Fibroblast of skin of left biceps (primary cell): ENCODE measurements at regions not wholly inside any gene's neighbourhood (a gene's known extent, or its start where the extent isn't known, plus 50 kb on each side); places are given as distances from the start of the nearest gene placed in this dataset.

Source experiments
- DNase-seq, 2 experiments: peaks; one replicate each; pipeline ENCODE4 v3.0.0-alpha.2; 2013; ENCODE audit warnings: low read depth in 2 of 2

DNA sequence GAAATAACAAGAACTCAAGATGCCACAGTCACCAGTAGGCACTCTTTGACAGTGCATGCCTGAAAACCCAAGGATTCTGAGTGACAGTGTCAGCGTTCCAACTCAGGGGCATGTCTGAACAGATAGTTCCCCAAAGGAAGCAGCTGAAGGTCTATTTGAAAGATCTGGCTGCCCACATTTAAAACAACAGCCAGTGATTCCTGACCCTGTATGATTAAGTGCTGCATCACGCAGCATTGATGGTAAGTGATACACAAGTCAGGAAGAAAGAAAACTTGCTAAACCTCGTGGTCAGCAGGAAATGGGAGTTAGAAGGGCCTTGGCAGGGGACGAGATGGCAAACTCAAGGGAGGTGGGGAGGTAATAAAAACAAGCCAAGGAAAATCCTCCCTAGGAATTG is 1013.1 kb downstream of the TYW1 start:
- DNase-seq: no peak

DNA sequence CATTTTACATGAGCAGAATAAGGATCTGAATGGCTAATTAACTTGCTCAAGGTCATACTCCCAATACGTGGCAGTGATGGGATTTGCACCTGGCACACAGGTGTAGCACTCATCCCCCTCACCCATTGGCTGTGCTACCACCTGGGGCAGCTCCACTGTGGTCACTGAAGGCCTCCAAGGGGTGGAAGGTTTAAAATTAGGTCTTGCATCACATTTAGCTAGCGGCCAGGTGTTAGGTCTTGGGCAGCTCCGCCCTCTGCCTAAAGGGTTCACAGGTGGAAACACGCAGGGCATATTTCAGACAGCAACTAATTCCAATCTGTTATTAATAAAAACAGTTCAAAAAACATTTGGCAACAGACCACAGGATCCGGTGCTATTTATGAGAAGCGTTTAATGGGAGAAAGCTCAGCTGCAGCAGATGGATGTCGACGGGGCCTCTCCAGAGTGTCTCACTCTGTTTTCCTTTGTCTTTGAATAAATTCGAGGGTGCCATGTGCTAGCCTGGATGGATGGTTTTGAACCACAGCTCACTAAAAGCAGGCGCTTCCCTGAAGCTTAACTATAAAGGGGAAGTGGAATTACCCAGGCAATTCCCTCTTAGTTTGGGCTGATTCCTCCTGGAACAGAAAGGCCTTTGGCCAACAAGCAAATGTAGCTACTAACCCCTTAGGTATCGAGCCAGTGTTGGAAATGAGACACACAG is 1017.6 kb downstream of the TYW1 start:
- DNase-seq: no peak

DNA sequence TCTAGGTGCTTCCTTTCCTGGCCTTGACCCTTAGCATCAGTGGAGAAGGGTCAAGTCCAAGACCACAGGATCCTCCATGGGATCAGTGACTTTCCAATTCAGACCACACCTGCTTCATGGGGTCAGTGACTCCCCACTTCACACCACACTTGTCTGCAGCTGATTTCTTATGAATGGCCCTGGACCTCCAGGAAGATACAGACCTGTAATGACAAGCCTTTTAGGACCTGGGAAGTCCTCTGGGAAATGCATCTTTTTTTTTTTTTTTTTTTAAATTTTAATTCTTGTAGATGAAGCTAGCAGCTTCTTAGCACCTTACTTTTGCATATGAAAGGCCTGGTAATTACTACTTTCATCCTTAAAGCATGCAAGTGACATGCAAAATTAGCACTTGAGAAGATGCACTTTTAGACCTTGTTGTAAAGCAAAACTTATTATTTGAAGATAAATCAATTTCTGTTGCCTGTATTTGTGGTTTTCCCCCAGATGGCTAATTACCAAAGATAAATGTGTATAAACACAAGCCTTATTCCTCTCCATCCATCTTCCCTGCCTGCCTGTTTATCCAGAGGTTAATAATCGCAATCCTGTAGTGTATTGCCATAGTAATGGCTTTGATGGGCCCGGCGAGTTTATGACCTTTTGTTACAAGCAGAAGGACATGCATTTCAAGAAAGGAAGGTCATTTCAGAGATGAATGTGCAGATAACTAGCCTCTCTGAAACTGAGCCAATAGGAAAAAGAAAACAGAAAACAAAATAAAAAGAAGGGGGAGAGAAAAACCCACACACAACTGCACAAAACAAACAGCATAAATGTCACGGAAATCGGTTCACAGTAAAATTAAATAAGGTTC is 1018.7 kb downstream of the TYW1 start:
- no peak for DNase-seq

DNA sequence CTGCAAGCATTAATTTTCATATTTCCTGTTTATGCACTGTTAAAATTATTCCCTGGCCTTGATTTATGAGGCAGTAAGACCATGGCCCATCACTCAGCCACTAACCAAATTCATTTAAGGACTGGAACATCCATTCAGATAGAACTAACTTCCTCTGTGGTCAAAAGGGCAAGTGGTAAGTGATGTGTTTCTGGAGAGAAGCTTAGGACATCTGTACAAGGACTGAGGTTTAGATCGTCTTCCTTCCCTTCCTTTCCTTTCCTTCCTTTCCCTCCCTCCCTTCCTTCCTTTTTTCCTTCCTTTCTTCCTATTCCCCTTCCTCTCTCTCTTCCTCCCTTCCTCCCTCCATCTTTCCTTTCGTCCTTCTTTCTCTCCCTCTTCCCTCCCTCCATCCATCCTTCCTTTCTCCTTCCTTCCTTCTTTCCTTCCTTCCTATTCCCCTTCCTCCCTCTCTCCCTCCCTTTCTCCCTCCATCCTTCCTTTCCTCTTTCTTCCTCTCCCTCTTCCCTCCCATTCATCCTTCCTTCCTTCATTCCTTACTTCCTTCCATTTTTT is 1019.4 kb downstream of the TYW1 start:
- DNase-seq: no peak

DNA sequence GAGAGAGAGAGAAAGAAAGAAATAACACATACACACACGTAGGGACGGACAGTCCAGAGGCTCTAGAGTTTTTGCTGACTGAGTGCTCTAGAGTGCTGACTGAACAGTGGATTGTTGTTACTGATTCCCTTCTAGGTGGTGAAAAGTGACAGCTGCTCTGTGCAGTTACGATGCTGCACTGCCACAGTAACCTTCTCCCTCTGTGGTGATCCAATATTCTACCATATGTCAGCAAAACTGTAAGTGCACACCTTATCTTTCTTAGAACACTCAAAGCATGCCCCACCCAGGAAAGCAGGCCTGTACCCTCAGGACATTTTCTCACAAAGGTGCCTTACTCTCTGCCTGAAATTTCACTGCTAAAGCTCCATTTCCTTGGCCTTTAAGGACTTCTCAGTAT is 1023.5 kb downstream of the TYW1 start:
- DNase-seq: no peak

DNA sequence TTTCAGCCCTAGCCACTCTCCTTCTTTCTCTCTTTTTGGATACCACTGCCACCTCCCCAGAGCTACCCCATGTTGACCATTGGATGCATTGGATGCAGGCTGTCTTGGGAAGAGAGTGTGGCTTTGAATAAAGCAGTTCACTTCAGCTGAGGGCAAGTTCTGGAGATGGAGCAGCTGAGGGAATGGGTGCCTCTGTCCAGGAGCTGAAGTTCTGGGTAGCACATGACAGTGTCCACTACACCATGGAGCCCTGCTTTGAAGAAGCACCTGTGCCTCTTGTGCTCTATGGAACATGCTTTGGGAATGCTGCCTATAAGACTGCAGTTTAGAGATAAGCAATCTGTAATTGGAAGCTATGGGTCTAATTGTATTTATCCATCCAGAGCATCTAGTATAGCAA is 1028.7 kb downstream of the TYW1 start:
- DNase-seq: no peak

DNA sequence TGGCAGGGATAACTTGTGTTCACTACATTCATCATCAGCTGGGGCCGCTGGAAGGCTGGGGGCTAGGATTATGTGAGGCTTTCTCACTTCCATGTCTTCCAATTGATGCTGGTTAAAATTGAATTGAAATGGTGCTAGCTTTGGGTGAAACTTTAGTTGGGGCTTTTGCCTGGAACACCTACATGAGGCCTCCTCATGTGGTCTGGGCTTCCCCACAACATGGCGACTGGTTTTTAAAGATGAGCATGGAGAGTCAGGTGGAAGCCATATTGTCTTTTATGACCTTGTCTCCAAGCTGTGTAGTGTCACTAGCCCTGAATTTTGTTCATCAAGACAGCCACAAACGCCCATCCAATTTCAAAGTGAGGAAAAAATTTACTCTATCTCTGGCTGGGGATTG is 1033.9 kb downstream of the TYW1 start:
- no peak for DNase-seq

DNA sequence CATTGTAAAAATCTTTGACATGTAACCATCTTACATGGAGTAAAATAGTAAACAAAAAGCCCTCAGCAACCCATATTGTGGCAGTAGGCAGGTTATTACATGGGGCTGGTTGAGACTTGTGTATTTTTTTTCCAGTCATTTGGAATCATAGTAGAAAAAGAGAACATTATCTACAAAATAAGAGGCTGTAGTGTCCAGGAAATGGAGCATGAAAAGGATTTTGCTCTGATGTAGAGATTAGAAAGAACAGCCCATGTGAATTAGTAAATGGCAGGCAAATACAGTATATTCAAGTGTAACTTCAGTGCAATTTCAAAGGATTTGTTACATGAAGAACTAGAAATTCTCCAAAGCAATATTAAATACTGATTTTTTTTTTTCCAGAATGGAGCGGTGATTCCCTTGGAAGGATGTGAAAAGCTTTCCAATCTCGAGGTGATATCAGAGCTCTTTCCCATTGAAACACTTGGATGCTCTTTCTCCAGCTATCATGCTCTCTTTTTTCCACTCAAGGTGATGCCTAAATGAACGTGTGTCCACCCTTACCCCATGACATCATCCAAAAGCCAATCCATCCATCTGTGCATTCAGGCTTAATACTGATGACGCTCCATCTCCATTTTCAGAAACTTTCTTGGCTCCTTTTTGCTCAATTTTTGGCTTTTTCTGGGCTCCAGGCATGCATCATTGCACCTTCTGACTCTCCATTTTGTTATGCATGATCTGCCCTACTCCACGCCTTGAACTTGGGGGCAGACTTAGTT is 1034.7 kb downstream of the TYW1 start:
- no peak for DNase-seq

DNA sequence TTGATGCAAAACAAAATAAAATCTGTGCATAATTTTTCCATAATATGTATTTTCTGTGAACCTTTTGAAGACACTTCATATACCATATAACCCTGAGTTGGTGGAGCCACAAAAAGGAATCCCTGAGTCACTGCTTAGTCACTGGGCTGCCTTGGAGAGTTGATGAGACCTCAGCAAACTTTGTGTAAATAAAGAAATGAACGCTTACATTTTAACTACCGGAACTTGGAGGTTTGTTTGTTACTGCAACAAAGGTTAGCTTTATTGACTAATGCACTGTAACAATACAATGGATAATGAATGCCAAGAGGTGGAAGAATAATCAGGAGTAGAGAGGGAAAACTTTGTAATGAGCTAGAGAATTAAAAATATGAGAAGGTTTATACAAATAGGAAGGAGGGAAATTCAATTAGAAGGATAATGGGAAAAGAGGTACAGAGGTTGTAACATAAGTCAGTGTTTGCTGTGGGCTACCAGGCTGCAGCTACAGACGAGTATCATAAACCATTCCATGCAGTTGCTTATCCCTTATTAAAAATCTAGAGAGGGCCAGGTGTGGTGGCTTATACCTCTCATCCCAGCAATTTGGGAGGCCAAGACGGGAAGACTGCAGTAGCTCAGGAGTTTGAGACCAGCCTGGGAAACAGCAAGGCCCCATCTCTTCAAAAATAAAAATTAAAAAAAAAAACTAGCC is 1042.1 kb downstream of the TYW1 start:
- DNase-seq: peak; percentile 17 to 35

DNA sequence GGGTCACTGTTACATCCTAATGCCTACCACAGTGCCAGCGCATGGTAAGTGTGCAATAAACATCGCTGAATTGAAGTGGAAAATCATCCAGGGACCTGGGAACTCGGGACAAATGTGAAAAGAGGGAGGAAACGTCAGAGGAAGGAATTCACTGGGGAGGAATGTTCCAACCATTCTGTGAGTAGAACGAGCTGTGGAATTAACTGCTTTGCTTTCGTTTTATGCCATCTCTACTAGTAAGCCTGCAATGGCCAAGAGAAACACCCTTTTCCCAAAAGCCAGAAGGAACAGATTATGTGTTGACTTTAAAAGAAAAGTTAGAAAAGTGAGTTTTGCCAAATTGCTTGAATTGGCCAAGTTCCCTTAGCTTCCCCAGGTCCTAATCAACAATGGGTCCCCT is 1044.9 kb downstream of the TYW1 start:
- DNase-seq: no peak

DNA sequence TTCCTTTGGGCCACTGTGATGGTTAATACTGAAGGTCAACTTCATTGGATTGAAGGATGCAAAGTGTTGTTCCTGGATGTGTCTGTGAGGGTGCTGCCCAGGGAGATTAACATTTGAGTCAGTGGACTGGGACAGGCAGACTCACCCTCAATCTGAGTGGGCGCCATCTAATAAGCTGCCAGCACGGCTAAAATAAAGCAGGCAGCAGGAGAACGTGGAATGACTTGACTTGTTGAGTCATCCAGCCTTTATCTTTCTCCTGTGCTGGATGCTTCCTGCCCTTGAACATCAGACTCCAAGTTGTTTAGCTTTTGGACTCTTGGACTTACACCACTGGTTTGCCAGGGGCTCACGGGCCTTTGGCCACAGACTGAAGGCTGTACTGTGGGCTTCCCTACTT is 1046.9 kb downstream of the TYW1 start:
- no peak for DNase-seq

DNA sequence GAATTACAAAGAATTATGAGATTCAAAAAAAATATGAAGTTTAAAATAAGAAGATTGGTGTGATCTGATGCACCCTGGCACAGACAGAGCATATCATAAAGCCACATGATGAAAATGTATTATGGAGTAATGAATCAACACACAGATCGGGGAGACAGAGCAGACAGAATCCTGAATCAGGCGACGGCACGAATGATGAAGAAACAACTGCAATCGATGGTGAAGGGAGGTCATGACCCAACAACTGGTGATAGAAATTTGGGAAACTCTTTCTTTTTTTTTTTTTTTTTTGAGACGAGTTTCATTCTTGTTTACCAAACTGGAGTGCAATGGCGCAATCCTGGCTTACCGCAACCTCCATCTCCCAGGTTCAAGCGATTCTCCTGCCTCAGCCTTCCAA is 1054.0 kb downstream of the TYW1 start:
- DNase-seq: no peak

DNA sequence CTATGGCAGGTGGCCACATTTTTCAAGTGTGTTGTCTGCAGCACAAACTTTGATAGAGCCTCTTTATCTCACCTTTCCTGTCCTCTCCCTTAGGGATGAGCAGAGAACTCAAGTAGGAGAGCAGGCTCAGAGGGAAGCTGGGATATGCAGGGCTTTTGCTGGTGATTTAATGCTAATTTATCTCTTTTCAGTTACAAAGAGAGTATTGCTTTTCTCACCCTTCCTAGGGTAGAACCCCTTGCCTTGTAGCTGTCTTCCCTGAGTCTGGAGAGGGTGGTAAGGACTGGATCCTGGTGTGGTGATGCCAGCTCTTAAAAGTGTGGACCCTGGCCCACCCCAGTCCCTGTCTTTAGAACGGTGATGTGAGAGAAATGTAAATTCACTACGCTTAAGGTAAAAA is 1061.4 kb downstream of the TYW1 start:
- no peak for DNase-seq

DNA sequence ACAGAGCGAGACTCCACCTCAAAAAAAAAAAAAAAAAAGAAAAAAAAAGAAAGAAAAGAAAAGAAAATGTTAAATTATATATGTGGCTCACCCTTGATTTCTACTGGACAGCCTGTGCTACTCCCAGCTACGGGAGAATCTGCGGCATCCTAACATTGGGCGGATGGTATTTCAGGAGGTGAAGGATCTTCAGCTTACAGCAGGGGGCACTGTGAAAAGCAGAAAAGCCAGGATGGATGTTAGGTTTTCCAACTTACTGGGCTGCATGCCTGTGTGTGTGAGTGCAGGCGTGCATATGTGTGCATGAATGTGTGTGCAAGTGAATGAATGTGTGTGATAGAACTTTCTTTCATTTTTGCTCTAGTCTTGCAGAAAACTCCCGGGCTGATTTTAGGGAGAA is 1066.5 kb downstream of the TYW1 start:
- no peak for DNase-seq

DNA sequence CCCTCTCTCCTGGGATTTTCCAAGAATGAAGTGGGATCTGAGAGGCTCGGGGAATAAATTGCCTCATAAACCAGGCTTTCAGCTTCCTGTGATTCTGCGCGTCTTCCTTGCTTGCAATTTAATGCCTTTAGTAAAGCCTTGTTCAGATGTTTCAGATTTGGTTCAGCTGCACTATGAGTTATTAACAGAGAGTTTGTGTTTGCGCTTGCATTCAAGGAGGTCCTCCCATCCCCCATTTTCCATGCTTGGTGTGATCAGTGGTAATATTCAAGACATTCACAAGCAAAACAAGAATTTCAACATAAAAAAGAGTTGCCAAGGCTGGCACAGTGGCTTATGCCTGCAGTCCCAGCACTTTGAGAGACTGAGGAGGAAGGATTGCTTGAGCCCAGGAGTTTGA is 1068.9 kb downstream of the TYW1 start:
- no peak for DNase-seq

DNA sequence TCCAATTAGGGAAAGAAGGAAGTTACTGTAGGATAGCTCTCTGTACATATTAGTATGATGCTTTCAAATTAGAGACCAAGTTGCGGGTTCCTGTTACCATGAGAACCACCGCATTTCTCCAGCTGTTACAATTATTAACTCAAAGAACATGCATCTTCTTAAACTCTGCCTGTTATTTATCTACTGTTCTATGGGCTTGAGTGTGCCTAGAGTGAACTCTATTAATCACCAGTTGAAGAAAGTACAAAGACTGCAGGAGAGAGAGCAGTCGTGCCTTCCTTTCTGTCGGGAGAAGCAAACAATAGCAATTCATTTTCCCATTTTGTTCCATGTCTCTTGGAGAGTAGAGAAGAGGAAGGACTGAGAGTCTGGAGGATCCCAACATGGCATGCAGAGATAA is 1071.2 kb downstream of the TYW1 start:
- DNase-seq: no peak

DNA sequence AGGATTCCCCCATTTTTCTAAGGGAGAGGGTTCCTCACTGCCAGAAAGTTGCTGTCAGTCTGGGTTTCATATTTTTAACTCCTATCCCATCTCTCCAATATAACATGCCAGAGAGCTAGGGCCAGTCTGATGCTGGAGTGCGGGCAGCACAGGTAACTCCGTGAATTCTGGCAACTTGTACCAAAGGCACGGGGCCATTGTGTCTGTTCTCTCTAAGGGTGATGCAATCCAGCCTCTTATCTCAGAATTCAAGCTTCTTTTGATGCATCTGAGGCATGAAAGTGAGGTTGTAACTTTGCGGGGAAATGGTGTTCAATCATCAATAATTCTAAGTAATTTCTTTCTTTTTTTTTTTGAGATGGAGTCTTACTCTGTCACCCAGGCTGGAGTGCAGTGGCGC is 1074.4 kb downstream of the TYW1 start:
- no peak for DNase-seq

DNA sequence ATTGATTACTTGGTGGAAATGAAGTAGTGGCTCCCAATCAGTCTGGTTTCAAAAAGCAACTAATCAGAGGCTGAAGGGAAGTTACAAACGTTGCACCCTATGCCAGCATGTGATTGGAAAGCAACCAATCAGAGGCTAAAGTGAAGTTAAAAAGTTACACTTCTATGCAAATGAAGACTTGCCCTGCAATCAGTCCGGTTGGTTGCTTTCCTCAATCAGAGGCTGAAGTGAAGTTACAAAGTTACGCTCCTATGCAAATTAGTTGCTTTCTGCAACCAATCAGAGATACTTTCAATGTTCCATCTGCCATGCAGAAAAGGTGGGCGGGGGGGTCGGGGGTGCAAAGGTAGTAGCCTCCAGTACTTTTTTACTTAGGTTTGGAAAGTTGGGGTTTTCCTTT is 1077.1 kb downstream of the TYW1 start:
- no peak for DNase-seq

DNA sequence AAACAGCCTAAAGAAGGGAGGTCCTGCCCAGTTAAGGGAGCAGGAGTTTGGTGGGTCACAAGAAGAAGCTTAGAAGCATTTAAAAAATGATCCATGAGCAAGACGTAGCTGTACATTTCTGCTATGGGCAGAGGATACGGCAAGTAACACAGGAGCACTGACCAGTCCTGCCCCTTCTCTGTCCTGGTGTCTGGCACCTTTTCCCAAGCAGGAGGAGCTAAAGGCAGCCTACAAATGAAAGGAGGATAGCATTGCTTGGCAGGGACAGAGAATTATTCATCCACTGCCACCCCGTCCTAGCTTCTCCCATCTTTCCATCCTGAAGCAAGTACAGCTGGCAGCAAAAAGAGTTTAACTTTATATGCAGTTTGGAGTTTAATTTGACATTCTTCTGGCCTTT is 1077.6 kb downstream of the TYW1 start:
- DNase-seq: no peak

DNA sequence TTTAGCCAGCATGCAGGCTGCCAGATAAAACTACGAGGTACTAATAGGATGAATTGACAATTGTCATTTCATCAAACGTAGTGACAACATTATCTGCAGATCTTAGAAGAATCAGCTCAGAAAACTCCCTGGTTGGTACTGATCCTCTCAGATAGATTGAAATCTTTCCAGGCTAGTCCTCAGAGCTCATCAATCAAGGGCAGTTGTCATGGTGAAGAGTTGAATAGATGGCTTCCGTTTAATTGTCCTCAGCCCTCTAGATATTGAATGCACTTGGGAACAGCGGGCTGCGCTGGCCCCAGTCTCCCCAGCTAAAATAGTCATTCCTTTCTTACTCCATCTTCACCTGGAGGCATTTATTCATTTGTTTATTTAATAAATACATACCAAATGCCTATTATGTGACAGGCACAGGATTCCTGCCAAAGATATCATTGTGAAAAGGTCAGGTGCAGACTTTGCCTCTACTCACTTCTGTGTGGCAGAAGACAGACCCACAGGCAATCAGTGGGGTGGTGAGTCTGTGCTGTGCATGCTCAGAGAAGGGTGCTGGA is 1081.6 kb downstream of the TYW1 start:
- DNase-seq: no peak
